IMR-90 (cell line): ENCODE measurements at regions not wholly inside any gene's neighbourhood (a gene's known extent, or its start where the extent isn't known, plus 50 kb on each side); places are given as distances from the start of the nearest gene placed in this dataset.

Experiments
- BHLHE40 ChIP-seq: fragments of 150-350 bp; IDR thresholded peaks from 2 replicates; pipeline ENCODE4 v1.6.1; 2016; ENCODE audit warnings: mild to moderate bottlenecking, low read depth, low read length
- CEBPB ChIP-seq: IDR thresholded peaks from 2 replicates; pipeline ENCODE4 v1.6.1; 2012; ENCODE audit warnings: low read depth, low read length, improper control_type of control experiment
- CTCF ChIP-seq: conservative IDR thresholded peaks from 2 replicates; pipeline ENCODE4 v1.5.1; 2012; ENCODE audit warnings: mild to moderate bottlenecking, low read depth, low read length, improper control_type of control experiment
- FOS ChIP-seq: fragments of 150-350 bp; IDR thresholded peaks from 2 replicates; pipeline ENCODE4 v1.6.1; 2016; ENCODE audit warnings: low read depth, low read length
- MAFK ChIP-seq: IDR thresholded peaks from 2 replicates; pipeline ENCODE4 v1.6.1; 2012; ENCODE audit warnings: low read depth, low read length, improper control_type of control experiment
- MXI1 ChIP-seq: IDR thresholded peaks from 2 replicates; pipeline ENCODE4 v1.6.1; 2012; ENCODE audit warnings: low read depth, mild to moderate bottlenecking, low read length, moderate library complexity, borderline replicate concordance
- NFE2L2 ChIP-seq: fragments of 150-350 bp; IDR thresholded peaks from 2 replicates; pipeline ENCODE4 v1.6.1; 2016; ENCODE audit warnings: low read depth, mild to moderate bottlenecking, low read length
- POLR2A ChIP-seq: IDR thresholded peaks from 2 replicates; pipeline ENCODE4 v1.6.1; 2012; ENCODE audit warnings: mild to moderate bottlenecking, low read depth, low read length
- RAD21 ChIP-seq: IDR thresholded peaks from 2 replicates; pipeline ENCODE4 v1.6.1; 2012; ENCODE audit warnings: low read length, improper control_type of control experiment
- USF2 ChIP-seq: fragments of 150-350 bp; IDR thresholded peaks from 2 replicates; pipeline ENCODE4 v1.6.1; 2017; ENCODE audit warnings: mild to moderate bottlenecking, antibody characterized with exemption, low read length, low read depth

GRCh38 chr4:4675641-4676040, 133.8 kb upstream of the STX18 start:
- TF ChIP-seq CTCF (no peak), POLR2A (no peak), RAD21 (no peak), MXI1 (no peak), USF2 (no peak), BHLHE40 (no peak), FOS (no peak), MAFK (no peak), CEBPB (no peak), NFE2L2 (no peak)
